ENCODE measurements at regions not wholly inside any gene's neighbourhood (a gene's known extent, or its start where the extent isn't known, plus 50 kb on each side); places are given as distances from the start of the nearest gene placed in this dataset.
"Not testable (repeated sequence)": the region's sequence is repeated elsewhere in the genome, so short reads cannot be mapped to it uniquely, and the experiment has no call there.

DNA sequence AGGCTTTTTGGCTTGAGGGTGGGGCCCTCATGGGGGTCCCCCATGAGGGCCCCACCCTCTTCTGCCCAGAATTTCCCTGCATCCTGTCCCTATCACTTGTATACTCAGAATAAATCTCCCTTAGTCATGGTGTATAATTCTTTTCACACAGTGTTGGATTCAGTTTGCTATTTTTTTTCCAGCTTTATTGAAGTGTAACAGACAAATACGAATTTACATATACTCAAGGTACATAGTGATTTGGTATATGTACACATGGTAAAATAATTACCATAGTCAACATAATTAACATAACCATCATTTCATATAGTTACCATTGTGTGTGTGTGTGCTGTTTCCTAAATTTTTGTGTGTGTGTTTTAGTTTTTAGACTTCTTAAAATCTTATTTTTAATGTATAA is 289.4 kb downstream of the CNTNAP3B start:
- not testable (repeated sequence) for H3K36me3 Mint-ChIP-seq (ENCODE audit: low read depth); H3K9me3 Mint-ChIP-seq; H3K27me3 Mint-ChIP-seq (ENCODE audit: low read depth); DNase-seq (ENCODE audit: low spot score); H3K4me1 Mint-ChIP-seq (ENCODE audit: low read depth); H3K27ac Mint-ChIP-seq; H3K4me3 Mint-ChIP-seq

DNA sequence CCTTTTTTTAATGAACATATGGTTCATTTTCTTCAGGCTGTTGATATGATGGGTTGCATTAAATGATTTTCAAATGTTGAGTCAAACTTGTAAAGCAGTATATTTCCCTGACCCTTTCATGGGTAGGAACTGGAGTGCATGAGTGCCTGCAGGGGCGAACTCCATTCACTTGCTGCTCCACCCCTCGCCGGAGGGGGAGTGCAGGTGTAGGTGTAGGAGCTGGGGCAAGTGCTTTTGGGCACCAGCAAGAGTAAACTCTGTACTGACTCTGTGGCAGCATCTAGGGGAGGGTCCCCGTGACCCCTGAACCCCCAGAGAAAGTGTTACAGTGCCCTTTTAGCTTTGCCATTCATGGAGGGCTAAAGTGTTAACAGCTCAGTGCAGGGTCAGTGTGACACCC is 290.3 kb downstream of the CNTNAP3B start:
- not testable (repeated sequence) for H3K27me3 Mint-ChIP-seq (ENCODE audit: low read depth); H3K9me3 Mint-ChIP-seq; H3K4me1 Mint-ChIP-seq (ENCODE audit: low read depth); H3K36me3 Mint-ChIP-seq (ENCODE audit: low read depth); H3K27ac Mint-ChIP-seq; DNase-seq (ENCODE audit: low spot score); H3K4me3 Mint-ChIP-seq

DNA sequence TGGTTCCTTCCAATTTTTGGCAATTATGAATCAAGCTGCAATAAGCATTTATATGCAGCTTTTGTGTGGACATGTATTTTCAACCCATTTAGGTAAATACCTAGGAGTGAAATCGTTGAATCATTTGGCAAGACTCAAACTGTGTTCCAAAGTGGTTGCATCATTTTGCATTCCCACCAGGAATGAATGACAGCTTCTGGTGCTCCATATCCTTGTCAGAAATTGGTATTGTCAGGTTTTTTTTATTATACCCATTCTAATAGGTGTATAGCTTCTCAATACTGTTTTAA is 290.7 kb downstream of the CNTNAP3B start:
- H3K4me1 Mint-ChIP-seq (ENCODE audit: low read depth); DNase-seq (ENCODE audit: low spot score); H3K9me3 Mint-ChIP-seq; H3K27ac Mint-ChIP-seq; H3K36me3 Mint-ChIP-seq (ENCODE audit: low read depth); H3K4me3 Mint-ChIP-seq; H3K27me3 Mint-ChIP-seq (ENCODE audit: low read depth): not testable (repeated sequence)

DNA sequence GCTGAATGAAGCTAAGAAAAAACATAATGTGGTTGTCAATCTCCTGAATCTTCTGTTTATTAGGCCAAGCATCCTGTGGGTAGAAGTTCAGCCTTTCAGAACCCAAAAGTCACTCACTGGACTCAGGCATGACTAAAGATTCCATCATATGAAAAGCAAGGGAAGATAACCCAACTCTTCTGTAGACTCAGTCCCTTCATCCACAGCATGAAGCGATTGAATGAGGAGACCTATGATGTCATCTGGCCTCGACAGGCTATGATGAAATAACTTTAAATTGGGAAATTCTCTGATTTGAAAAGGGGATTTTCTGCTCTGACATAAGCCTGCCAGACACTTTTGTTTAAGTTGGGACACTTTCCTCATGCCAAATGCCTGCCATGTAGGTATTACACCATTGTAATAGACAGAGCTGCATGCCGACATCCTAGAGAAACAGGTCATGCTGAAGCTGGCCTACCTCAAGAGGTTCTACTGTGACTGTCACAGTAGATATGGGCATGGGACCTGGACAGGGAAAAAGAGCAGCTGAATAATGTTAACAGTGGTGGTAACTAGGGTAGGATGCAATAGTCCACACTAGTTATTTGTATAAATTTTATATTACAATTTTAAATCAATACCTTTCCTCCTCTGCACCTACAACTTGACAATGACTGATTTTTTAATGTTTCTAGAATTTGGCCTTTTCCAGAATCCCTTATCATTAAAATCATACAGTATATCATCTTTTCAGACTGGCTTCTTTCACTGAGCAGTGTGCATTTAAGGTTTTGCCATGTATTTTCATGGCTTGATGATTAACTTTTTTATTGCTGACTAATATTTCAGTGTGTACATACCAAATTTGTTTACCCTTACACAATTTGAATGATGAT is 291.3 kb downstream of the CNTNAP3B start:
- not testable (repeated sequence) for H3K36me3 Mint-ChIP-seq (ENCODE audit: low read depth); H3K27me3 Mint-ChIP-seq (ENCODE audit: low read depth); H3K4me3 Mint-ChIP-seq; DNase-seq (ENCODE audit: low spot score); H3K4me1 Mint-ChIP-seq (ENCODE audit: low read depth); H3K9me3 Mint-ChIP-seq; H3K27ac Mint-ChIP-seq

DNA sequence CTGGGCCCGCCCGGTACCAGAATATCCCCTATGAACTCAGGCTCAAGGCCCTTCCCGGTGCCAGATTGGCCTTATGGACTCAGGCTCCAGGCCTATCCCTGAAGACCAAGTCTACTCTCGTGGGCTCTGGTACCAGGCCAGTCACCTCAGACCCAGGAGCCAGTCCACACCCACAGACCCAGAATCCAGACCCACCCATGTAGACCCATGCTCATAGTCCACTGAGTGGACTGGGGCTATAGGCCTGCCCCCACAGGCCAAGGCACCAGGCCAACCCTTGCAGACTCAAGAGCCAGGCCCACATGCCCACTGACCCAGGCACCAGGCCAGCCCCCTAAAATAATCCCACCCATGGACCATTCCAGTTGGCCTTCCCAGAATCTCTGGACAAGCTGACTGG is 296.1 kb downstream of the CNTNAP3B start:
- H3K4me3 Mint-ChIP-seq; DNase-seq (ENCODE audit: low spot score); H3K27ac Mint-ChIP-seq; H3K27me3 Mint-ChIP-seq (ENCODE audit: low read depth); H3K4me1 Mint-ChIP-seq (ENCODE audit: low read depth); H3K36me3 Mint-ChIP-seq (ENCODE audit: low read depth); H3K9me3 Mint-ChIP-seq: not testable (repeated sequence)

DNA sequence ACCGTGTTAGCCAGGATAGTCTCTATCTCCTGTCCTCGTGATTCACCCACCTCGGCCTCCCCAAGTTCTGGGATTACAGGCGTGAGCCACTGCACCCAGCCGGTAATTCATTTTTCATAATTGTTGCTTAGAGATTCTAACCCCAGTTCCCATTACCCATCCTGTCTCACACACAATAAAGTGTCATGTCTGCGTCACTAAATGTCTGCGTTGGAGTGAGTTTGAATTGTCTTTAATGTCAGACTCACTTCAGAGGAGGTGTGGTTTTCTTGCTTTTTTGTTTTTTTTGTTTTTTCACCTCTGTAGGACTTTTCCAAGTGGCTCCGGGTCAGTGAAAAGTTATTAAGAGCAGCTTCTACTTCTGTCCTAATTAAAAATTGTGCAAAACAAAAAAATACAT is 304.5 kb downstream of the CNTNAP3B start:
- H3K4me3 Mint-ChIP-seq; H3K27me3 Mint-ChIP-seq (ENCODE audit: low read depth); DNase-seq (ENCODE audit: low spot score); H3K9me3 Mint-ChIP-seq; H3K4me1 Mint-ChIP-seq (ENCODE audit: low read depth); H3K36me3 Mint-ChIP-seq (ENCODE audit: low read depth); H3K27ac Mint-ChIP-seq: not testable (repeated sequence)

DNA sequence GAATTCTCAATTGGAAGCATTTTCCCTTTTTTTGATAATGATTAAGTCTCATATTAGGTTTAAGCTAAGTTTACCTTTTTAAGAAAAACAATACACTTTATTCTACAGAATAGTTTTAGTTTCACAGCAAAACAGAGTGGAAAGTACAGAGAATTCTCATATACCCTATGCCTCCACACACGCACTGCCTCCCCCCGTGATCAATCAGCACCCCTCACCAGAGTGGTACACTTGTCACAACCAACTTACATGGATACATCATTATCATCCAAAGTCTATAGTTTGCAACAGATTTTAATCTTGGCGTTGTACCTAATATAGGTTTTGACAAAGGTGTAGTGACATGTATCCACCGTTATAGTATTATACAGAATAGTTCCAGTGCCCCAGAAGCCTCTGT is 326.5 kb downstream of the CNTNAP3B start:
- H3K36me3 Mint-ChIP-seq (ENCODE audit: low read depth); H3K9me3 Mint-ChIP-seq; DNase-seq (ENCODE audit: low spot score); H3K4me1 Mint-ChIP-seq (ENCODE audit: low read depth); H3K27ac Mint-ChIP-seq; H3K27me3 Mint-ChIP-seq (ENCODE audit: low read depth); H3K4me3 Mint-ChIP-seq: not testable (repeated sequence)

DNA sequence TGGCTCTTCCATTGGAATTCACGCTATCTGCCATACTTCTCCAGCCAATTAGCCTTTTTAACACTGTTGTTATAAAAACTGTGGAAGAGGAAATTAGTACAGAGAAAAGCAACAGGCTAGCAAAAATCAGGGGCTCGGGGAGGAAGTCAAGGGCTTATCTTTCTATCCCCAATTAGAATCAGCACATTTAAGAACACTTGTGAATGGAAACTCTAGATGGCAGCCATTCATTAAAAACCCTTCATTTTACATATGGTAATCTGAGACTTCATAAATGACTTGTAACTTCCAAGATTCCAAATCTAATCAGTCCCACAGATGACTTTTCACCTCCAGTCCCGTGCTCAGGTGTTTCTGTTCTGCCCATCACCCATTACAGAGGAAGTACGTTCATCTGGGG is 330.5 kb downstream of the CNTNAP3B start:
- not testable (repeated sequence) for H3K36me3 Mint-ChIP-seq (ENCODE audit: low read depth); H3K4me1 Mint-ChIP-seq (ENCODE audit: low read depth); H3K9me3 Mint-ChIP-seq; H3K4me3 Mint-ChIP-seq; DNase-seq (ENCODE audit: low spot score); H3K27me3 Mint-ChIP-seq (ENCODE audit: low read depth); H3K27ac Mint-ChIP-seq

DNA sequence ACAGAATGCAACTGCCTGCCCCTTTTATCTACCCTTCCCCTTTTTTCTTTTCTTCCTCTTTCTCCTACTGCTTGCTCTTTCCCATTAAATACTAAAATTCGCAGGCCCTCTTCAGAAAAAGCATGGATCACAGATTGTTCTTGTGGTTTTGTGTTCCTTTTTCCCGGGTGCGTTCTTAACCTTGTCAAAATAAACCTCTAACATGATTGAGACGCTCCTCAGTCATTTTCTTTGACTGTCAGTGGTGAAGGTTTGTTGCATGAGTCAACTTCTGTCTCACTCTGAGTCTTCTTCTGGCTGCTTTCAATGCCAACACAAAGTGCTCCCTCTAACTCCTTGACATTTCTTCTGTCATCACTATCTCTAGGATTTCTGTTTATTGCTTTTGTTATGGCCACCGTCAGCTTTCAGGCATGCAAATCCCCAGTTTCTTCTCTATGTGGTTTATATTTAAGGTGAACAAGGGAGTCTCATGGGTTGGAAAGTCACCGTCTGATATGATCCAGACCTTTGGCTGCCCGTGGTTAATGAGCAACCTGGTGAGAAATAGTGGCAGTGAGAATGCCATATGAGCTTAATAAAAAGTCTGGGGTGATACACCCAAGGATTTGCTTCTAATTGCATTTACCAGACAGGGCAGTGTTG is 338.4 kb downstream of the CNTNAP3B start:
- H3K36me3 Mint-ChIP-seq (ENCODE audit: low read depth); H3K4me1 Mint-ChIP-seq (ENCODE audit: low read depth); DNase-seq (ENCODE audit: low spot score); H3K4me3 Mint-ChIP-seq; H3K9me3 Mint-ChIP-seq; H3K27me3 Mint-ChIP-seq (ENCODE audit: low read depth); H3K27ac Mint-ChIP-seq: not testable (repeated sequence)

DNA sequence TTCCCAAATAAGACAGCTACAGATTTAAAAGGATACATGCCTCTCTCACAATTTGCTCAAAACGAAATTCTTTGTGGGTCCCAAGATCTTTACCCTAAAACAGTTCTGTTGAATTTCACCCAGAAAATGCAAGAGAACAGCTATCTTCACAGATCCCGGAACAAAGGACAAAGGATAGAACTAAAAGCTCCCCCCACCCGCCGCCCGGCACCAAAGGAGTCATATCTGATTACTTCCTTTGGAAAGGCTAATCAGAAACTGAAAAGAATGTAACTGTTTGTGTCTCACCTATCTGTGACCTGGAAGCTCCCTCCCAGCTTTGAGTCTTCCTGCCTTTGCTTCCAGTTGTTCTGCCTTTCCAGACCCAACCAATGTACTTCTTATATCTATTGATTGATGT is 339.2 kb downstream of the CNTNAP3B start:
- not testable (repeated sequence) for H3K36me3 Mint-ChIP-seq (ENCODE audit: low read depth); H3K27ac Mint-ChIP-seq; H3K27me3 Mint-ChIP-seq (ENCODE audit: low read depth); H3K4me1 Mint-ChIP-seq (ENCODE audit: low read depth); H3K9me3 Mint-ChIP-seq; H3K4me3 Mint-ChIP-seq; DNase-seq (ENCODE audit: low spot score)

DNA sequence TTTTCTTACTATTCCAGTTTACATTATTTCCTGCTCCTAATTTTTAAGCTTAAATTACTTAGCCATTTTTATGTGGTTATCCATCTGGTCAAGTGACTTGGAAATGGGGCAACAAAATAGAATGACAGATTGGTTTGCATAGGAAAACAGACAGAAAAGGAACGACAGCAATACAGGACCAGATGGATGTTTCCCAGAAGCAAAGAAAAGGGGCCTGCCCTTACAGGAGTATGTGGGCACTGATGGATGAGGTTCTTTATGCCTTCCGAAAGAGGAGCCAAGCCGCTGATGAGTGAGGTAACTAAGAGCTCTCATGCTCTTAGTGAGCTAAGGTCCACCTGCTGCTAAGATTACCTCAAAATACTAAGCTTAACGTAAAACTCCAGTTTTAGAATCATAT is 339.8 kb downstream of the CNTNAP3B start:
- not testable (repeated sequence) for H3K9me3 Mint-ChIP-seq; H3K27ac Mint-ChIP-seq; H3K36me3 Mint-ChIP-seq (ENCODE audit: low read depth); DNase-seq (ENCODE audit: low spot score); H3K27me3 Mint-ChIP-seq (ENCODE audit: low read depth); H3K4me1 Mint-ChIP-seq (ENCODE audit: low read depth); H3K4me3 Mint-ChIP-seq

DNA sequence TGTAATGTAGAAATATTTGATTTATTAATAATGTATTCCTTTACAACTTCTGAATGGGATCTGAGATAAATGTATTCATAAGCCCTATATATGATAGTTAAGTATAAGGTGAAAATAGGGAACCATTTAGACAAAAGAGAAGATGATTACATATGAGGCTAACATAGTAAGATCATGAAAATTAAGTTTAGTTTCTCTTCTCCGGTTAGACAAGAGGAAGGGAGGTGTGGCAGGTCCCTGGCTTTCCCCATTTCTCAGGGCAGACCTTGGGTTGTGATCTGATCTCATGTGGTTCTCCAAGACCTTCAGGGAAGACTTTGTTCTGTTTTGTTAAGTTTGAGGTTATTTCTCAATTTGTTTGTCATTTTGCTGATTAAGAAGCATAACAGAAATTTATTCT is 341.3 kb downstream of the CNTNAP3B start:
- H3K9me3 Mint-ChIP-seq; H3K27me3 Mint-ChIP-seq (ENCODE audit: low read depth); H3K36me3 Mint-ChIP-seq (ENCODE audit: low read depth); H3K4me3 Mint-ChIP-seq; H3K27ac Mint-ChIP-seq; H3K4me1 Mint-ChIP-seq (ENCODE audit: low read depth); DNase-seq (ENCODE audit: low spot score): not testable (repeated sequence)

DNA sequence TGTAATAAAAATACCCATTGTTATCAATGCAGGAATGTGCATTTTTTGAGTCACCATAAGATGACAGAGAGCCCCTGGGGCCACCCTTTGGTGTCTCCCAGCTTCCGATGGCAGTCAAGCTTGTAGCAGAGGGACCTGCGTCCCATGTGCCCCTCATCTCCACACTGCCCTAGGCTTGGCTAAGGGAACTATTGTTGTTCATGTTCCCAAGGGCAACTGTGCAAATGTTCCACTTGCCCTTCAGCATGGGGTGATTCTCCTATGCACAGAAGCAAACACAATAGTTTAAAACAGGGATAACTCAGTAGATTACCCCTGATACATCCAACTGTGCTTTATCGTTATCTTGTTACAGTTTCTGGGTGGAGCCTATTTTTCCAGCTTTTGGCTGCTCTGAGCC is 342.0 kb downstream of the CNTNAP3B start:
- DNase-seq (ENCODE audit: low spot score); H3K36me3 Mint-ChIP-seq (ENCODE audit: low read depth); H3K4me1 Mint-ChIP-seq (ENCODE audit: low read depth); H3K27ac Mint-ChIP-seq; H3K27me3 Mint-ChIP-seq (ENCODE audit: low read depth); H3K9me3 Mint-ChIP-seq; H3K4me3 Mint-ChIP-seq: not testable (repeated sequence)

DNA sequence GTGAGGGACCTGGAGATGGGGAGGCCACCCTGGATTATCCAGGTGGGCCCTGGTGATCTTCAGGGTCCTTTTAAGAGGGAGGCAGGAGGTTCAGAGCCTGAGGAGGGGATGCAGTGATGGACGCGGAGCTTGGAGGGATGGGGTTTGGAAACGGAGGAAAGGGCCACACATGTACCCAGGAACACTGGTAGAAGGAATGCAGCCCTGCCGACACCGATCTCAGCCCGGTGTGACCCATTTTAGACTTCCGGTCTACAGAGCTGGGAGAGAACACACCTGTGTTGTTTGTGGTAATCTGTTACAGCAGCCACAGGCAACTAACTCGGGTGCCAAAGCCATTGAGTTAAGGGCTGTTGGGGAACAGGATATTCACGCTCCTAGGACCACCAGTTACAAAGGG is 345.2 kb downstream of the CNTNAP3B start:
- DNase-seq (ENCODE audit: low spot score); H3K27me3 Mint-ChIP-seq (ENCODE audit: low read depth); H3K36me3 Mint-ChIP-seq (ENCODE audit: low read depth); H3K4me1 Mint-ChIP-seq (ENCODE audit: low read depth); H3K4me3 Mint-ChIP-seq; H3K27ac Mint-ChIP-seq; H3K9me3 Mint-ChIP-seq: not testable (repeated sequence)
